MM.1S (cell line): ENCODE measurements at regions not wholly inside any gene's neighbourhood (a gene's known extent, or its start where the extent isn't known, plus 50 kb on each side); places are given as distances from the start of the nearest gene placed in this dataset.

ENCODE experiments used
- DNase-seq: peaks from one replicate; pipeline ENCODE4 v3.0.0-alpha.2; 2015
- H2AFZ ChIP-seq: fragments of 300-600 bp; sonication (generic); 2 replicates; pipeline ENCODE4 v1.6.0; 2016; ENCODE audit warnings: antibody characterized with exemption, low read length
- H3F3A ChIP-seq: fragments of 300-600 bp; sonication (generic); 2 replicates; pipeline ENCODE4 v1.6.1; 2016; ENCODE audit warnings: mild to moderate bottlenecking, antibody characterized with exemption, low read length, moderate library complexity, mixed read lengths; ENCODE audit not compliant: insufficient read depth
- H3K27ac ChIP-seq: fragments of 300-600 bp; sonication (generic); 2 replicates; pipeline ENCODE4 v1.5.1; 2016; ENCODE audit warnings: mild to moderate bottlenecking, low read length
- H3K27me3 ChIP-seq: fragments of 300-600 bp; sonication (generic); replicated peaks from 2 replicates; pipeline ENCODE4 v1.6.0; 2016; ENCODE audit warnings: low read length; ENCODE audit not compliant: insufficient read depth
- H3K36me3 ChIP-seq: fragments of 300-600 bp; sonication (generic); replicated peaks from 2 replicates; pipeline ENCODE4 v1.6.1; 2016; ENCODE audit warnings: mild to moderate bottlenecking, low read length, mixed read lengths; ENCODE audit not compliant: insufficient read depth
- H3K4me1 ChIP-seq: fragments of 300-600 bp; sonication (generic); 2 replicates; pipeline ENCODE4 v1.6.1; 2016; ENCODE audit warnings: low read length, mixed read lengths
- H3K4me2 ChIP-seq: fragments of 300-600 bp; sonication (generic); 2 replicates; pipeline ENCODE4 v1.6.0; 2016; ENCODE audit warnings: low read depth, low read length
- H3K4me3 ChIP-seq: fragments of 300-600 bp; sonication (generic); 2 replicates; pipeline ENCODE4 v1.5.1; 2016; ENCODE audit warnings: low read length, mixed read lengths
- H3K79me2 ChIP-seq: fragments of 300-600 bp; sonication (generic); 2 replicates; pipeline ENCODE4 v1.6.1; 2016; ENCODE audit warnings: mixed run types, low read length, mixed read lengths
- H3K9ac ChIP-seq: fragments of 300-600 bp; sonication (generic); 2 replicates; pipeline ENCODE4 v1.6.1; 2016; ENCODE audit warnings: low read length, mixed read lengths
- H3K9me2 ChIP-seq: fragments of 300-600 bp; sonication (generic); replicated peaks from 2 replicates; pipeline ENCODE4 v1.6.1; 2016; ENCODE audit warnings: mild to moderate bottlenecking, low read length, mixed read lengths; ENCODE audit not compliant: insufficient read depth
- H3K9me3 ChIP-seq: fragments of 300-600 bp; sonication (generic); replicated peaks from 2 replicates; pipeline ENCODE4 v1.6.1; 2016; ENCODE audit warnings: mild to moderate bottlenecking, low read length, mixed read lengths; ENCODE audit not compliant: insufficient read depth
- H4K20me1 ChIP-seq: fragments of 300-600 bp; sonication (generic); 2 replicates; pipeline ENCODE4 v1.6.1; 2016; ENCODE audit warnings: mild to moderate bottlenecking, low read length, moderate library complexity, mixed read lengths; ENCODE audit not compliant: insufficient read depth
- EZH2 ChIP-seq: fragments of 300-600 bp; sonication (generic); optimal IDR thresholded peaks from 2 replicates; pipeline ENCODE3; 2017; ENCODE audit warnings: low read depth, mild to moderate bottlenecking, antibody characterized with exemption, low read length, mixed read lengths
- EZH2phosphoT487 ChIP-seq: fragments of 300-600 bp; sonication (generic); IDR thresholded peaks from 2 replicates; pipeline ENCODE4 v1.6.1; 2018; ENCODE audit warnings: antibody characterized with exemption, low read length
- TF ChIP-seq, protein P1 (sequence below): fragments of 300-600 bp; sonication (generic); IDR thresholded peaks from 2 replicates; pipeline ENCODE4 v1.5.1; 2016; ENCODE audit warnings: antibody characterized with exemption, low read length, mixed read lengths

DNA sequence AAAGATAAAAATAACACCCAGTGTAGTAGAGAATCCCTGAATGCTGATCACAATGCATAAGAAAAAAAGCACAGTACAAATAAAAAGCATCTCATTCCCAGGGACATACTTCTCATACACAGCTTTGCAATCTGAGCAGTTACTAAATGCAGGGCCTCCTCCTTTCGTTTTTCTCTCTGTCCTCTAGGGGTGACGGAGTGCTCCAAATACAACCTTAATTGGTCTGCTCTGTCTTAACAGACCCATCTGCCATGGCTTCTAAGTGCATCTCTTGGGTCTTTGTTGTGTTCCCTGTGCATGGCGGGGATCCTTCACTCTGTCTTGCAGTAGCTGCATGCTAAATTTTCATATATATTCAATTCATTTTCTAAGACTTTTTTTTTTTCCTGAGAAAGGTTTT lies 1114.2 kb upstream of the RAG2 start:
- Histone ChIP-seq H3F3A (no peaks in the 10 kb centered on the region), H2AFZ (no peak overlapping the region), H4K20me1 (no peaks in the 10 kb centered on the region), H3K4me1 (no peaks in the 10 kb centered on the region), H3K9ac (no peak overlapping the region), H3K27ac (no peak overlapping the region), H3K9me3 (no peaks in the 10 kb centered on the region), H3K9me2 (no peaks in the 10 kb centered on the region), H3K4me3 (no peak overlapping the region), H3K4me2 (no peak overlapping the region), H3K27me3 (no peaks in the 10 kb centered on the region), H3K79me2 (no peaks in the 10 kb centered on the region), H3K36me3 (no peaks in the 10 kb centered on the region)
- peak; percentile 24 for DNase-seq
- TF ChIP-seq, protein P1, sequence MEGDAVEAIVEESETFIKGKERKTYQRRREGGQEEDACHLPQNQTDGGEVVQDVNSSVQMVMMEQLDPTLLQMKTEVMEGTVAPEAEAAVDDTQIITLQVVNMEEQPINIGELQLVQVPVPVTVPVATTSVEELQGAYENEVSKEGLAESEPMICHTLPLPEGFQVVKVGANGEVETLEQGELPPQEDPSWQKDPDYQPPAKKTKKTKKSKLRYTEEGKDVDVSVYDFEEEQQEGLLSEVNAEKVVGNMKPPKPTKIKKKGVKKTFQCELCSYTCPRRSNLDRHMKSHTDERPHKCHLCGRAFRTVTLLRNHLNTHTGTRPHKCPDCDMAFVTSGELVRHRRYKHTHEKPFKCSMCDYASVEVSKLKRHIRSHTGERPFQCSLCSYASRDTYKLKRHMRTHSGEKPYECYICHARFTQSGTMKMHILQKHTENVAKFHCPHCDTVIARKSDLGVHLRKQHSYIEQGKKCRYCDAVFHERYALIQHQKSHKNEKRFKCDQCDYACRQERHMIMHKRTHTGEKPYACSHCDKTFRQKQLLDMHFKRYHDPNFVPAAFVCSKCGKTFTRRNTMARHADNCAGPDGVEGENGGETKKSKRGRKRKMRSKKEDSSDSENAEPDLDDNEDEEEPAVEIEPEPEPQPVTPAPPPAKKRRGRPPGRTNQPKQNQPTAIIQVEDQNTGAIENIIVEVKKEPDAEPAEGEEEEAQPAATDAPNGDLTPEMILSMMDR = no peak
- TF ChIP-seq EZH2 = no peak
- no peak for TF ChIP-seq EZH2phosphoT487

DNA sequence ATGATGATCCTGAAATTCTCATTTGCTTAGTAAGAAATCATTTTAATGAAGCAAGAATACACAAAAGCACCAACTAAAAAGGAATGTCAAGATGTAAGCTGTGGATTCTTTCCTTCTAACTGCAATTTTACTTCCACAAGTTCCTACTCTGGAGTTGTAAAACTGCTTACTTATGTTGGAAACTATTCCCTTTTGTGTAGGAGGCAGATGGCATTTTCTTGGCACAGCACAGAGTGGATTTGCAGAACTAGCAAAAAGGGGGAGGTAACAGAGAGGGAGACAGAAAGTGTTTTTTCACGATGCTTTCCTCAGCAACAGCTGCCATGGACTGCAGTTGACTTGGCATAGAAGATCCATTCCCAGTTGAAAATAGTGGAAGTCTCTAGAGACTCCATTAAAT lies 1112.0 kb upstream of the RAG2 start:
- H4K20me1 ChIP-seq = no peaks in the 10 kb centered on the region
- no peak overlapping the region for H3K9ac ChIP-seq
- no peak for DNase-seq
- no peaks in the 10 kb centered on the region for H3K36me3 ChIP-seq
- no peaks in the 10 kb centered on the region for H3K9me2 ChIP-seq
- no peaks in the 10 kb centered on the region for H3K79me2 ChIP-seq
- no peak for TF ChIP-seq EZH2
- TF ChIP-seq, protein P1 = no peak
- no peak for TF ChIP-seq EZH2phosphoT487
- H3K4me3 ChIP-seq = no peak overlapping the region
- H3K27me3 ChIP-seq = no peaks in the 10 kb centered on the region
- H3K27ac ChIP-seq = no peak overlapping the region
- no peak overlapping the region for H2AFZ ChIP-seq
- H3K9me3 ChIP-seq = no peaks in the 10 kb centered on the region
- H3K4me1 ChIP-seq = no peaks in the 10 kb centered on the region
- no peaks in the 10 kb centered on the region for H3F3A ChIP-seq
- H3K4me2 ChIP-seq = no peak overlapping the region

DNA sequence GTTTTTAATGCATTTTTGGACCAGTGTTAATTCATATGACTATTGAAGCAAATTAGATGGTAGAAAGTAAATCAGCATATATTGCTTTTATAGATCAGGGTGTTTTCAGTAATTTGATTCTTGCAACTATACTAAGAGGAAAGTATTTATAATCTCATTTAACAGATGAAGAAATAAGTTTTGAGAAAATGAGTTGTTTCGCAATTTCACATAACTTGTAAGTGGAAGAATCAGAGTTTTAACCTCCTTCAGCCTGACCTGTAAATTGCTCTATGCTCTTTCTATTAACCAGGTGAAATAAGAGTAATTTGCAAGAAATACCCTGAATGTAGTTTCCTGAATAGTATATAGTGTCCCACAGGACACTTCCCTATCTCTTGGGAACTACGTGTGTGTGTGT lies 1106.8 kb upstream of the RAG2 start:
- H3K4me1 ChIP-seq = no peaks in the 10 kb centered on the region
- no peaks in the 10 kb centered on the region for H3K79me2 ChIP-seq
- H3K9me2 ChIP-seq = no peaks in the 10 kb centered on the region
- TF ChIP-seq, protein P1 = no peak
- TF ChIP-seq EZH2phosphoT487 (no peak), EZH2 (no peak)
- no peaks in the 10 kb centered on the region for H3K36me3 ChIP-seq
- no peaks in the 10 kb centered on the region for H3K9me3 ChIP-seq
- no peak overlapping the region for H3K27ac ChIP-seq
- H4K20me1 ChIP-seq = no peaks in the 10 kb centered on the region
- H2AFZ ChIP-seq = no peak overlapping the region
- no peak overlapping the region for H3K4me3 ChIP-seq
- H3K9ac ChIP-seq = no peak overlapping the region
- H3F3A ChIP-seq = no peaks in the 10 kb centered on the region
- no peaks in the 10 kb centered on the region for H3K27me3 ChIP-seq
- no peak for DNase-seq
- no peak overlapping the region for H3K4me2 ChIP-seq

DNA sequence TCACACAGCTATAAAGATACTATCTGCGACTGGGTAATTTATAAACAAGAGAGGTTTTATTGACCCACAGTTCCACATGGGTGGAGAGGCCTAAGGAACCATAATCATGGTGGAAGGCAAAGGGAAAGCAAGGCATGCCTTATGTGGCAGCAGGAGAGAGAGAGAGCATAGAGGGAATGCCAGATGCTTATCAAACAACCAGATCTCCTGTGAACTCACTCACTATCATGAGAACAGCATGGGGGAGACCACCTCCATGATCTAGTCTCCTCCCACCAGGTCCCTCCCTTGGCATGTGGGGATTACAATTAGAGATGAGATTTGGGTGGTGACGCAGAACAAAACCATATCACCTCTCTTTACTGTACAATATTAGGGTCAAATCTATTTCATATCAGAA lies 1101.6 kb upstream of the RAG2 start:
- H4K20me1 ChIP-seq = no peaks in the 10 kb centered on the region
- no peaks in the 10 kb centered on the region for H3K27me3 ChIP-seq
- no peaks in the 10 kb centered on the region for H3F3A ChIP-seq
- TF ChIP-seq EZH2 = no peak
- H3K4me1 ChIP-seq = no peaks in the 10 kb centered on the region
- H3K36me3 ChIP-seq = no peaks in the 10 kb centered on the region
- H3K4me2 ChIP-seq = no peak overlapping the region
- no peak overlapping the region for H2AFZ ChIP-seq
- no peak for DNase-seq
- no peak overlapping the region for H3K27ac ChIP-seq
- no peaks in the 10 kb centered on the region for H3K9me2 ChIP-seq
- H3K9ac ChIP-seq = no peak overlapping the region
- no peaks in the 10 kb centered on the region for H3K9me3 ChIP-seq
- no peak overlapping the region for H3K4me3 ChIP-seq
- H3K79me2 ChIP-seq = no peaks in the 10 kb centered on the region
